K562 (cell line): ENCODE measurements at regions not wholly inside any gene's neighbourhood (a gene's known extent, or its start where the extent isn't known, plus 50 kb on each side); places are given as distances from the start of the nearest gene placed in this dataset.

ENCODE experiments used
- ATAC-seq: fragments of 200-7000 bp; cut with Tn5 transposase; 3 replicates; pipeline ENCODE4 v1.9.1; 2020; ENCODE audit warnings: moderate library complexity
- BruUV-seq: library from RNA; stranded (reverse); fragments of 400-500 nt; replicated peaks from 2 replicates; lab custom pipeline; 2021; lab: Mats Ljungman, UMichigan
- CTCF ChIA-PET: fragments of 300-600 bp; formaldehyde crosslinking; extraction: SDS; loops from one replicate; lab custom pipeline; 2021; ENCODE audit warnings: low intra/inter-chr PET ratio; lab: Yijun Ruan, JAX
- POLR2A ChIA-PET: fragments of 300-600, 350-650 bp; sonication (Branson Sonifier 250); formaldehyde crosslinking; extraction: SDS; loops from one replicate; lab custom pipeline; 2021; ENCODE audit warnings: antibody characterized with exemption, inconsistent platforms; lab: Yijun Ruan, JAX
- DNase-seq, 4 experiments: peaks; one replicate each; pipeline versions ENCODE4 v3.0.0 to v3.0.0-alpha.2; 2011 to 2018; ENCODE audit warnings: low spot score in 3 of 4, mixed read lengths in 3 of 4; ENCODE audit errors: extremely low read depth in 1 of 4
- FAIRE-seq: peaks from 2 replicates; lab custom pipeline; 2011; peaks lifted over from hg19 to GRCh38; lab: Jason Lieb, UNC
- H2AFZ ChIP-seq: 2 replicates; pipeline ENCODE4 v1.6.0; 2011; ENCODE audit warnings: low read depth, low read length, control low read depth, inconsistent platforms
- H3K27ac ChIP-seq: fragments of 200-600 bp; 3 replicates; pipeline ENCODE4 v1.8.0; 2011; ENCODE audit warnings: low read depth, mild to moderate bottlenecking, control low read depth, inconsistent platforms, low read length, moderate library complexity, mixed read lengths; ENCODE audit errors: extremely low read depth
- H3K27me3 ChIP-seq, 2 experiments: fragments of 300-600 bp in 1 of 2; 2 replicates in 1 of 2; 3 replicates in 1 of 2; pipeline versions ENCODE4 v1.6.0 to v1.8.0; 2011; ENCODE audit warnings: inconsistent platforms in 2 of 2, low read length in 2 of 2, mild to moderate bottlenecking in 1 of 2, mixed read lengths in 1 of 2, moderate library complexity in 1 of 2; ENCODE audit not compliant: control insufficient read depth in 2 of 2, insufficient read depth in 2 of 2
- H3K36me3 ChIP-seq: fragments of 300-600 bp; 3 replicates; pipeline ENCODE4 v1.8.0; 2011; ENCODE audit warnings: mild to moderate bottlenecking, low read length, inconsistent platforms; ENCODE audit not compliant: control insufficient read depth, insufficient read depth
- H3K4me1 ChIP-seq, 2 experiments: fragments of 200-600 bp in 1 of 2; replicated peaks in 1 of 2; 2 replicates in 1 of 2; 3 replicates in 1 of 2; pipeline versions ENCODE4 v1.5.1 to v1.8.0; 2011; ENCODE audit warnings: inconsistent platforms in 2 of 2, low read length in 2 of 2, mild to moderate bottlenecking in 1 of 2, mixed read lengths in 1 of 2, moderate library complexity in 1 of 2; ENCODE audit not compliant: control insufficient read depth in 2 of 2, insufficient read depth in 2 of 2
- H3K4me2 ChIP-seq: 2 replicates; pipeline ENCODE4 v1.6.1; 2011; ENCODE audit warnings: low read length, control low read depth, inconsistent platforms, mixed read lengths; ENCODE audit not compliant: insufficient read depth
- H3K4me3 ChIP-seq: fragments of 200-600 bp; sonication (generic), shearing (Covaris generic); 2 replicates; pipeline ENCODE4 v1.5.1; 2016; ENCODE audit warnings: control low read depth, inconsistent platforms
- H3K79me2 ChIP-seq: fragments of 200-600 bp; 3 replicates; pipeline ENCODE4 v1.8.0; 2011; ENCODE audit warnings: low read length, inconsistent platforms; ENCODE audit not compliant: control insufficient read depth, insufficient read depth
- H3K9ac ChIP-seq, 2 experiments: 2 replicates each; pipeline versions ENCODE4 v1.6.0 to v1.6.1; 2011; ENCODE audit warnings: low read depth in 2 of 2, low read length in 2 of 2, control low read depth in 1 of 2, inconsistent platforms in 1 of 2, mild to moderate bottlenecking in 1 of 2, mixed read lengths in 1 of 2; ENCODE audit not compliant: insufficient read depth in 1 of 2
- H3K9me1 ChIP-seq: one replicate; pipeline ENCODE4 v1.6.0; 2011; ENCODE audit warnings: inconsistent platforms, mild to moderate bottlenecking, low read length, moderate library complexity; ENCODE audit not compliant: control insufficient read depth, insufficient read depth
- H3K9me3 ChIP-seq: replicated peaks from 2 replicates; pipeline ENCODE4 v1.5.1; 2011; ENCODE audit warnings: low read depth, low read length, inconsistent platforms; ENCODE audit not compliant: control insufficient read depth, insufficient read depth
- H4K20me1 ChIP-seq: replicated peaks from 2 replicates; pipeline ENCODE4 v1.6.1; 2011; ENCODE audit warnings: low read length, inconsistent platforms, mixed read lengths; ENCODE audit not compliant: control insufficient read depth, insufficient read depth
- BRF1 ChIP-seq: IDR thresholded peaks from 3 replicates; pipeline ENCODE4 v1.6.1; 2011; ENCODE audit warnings: borderline replicate concordance, mild to moderate bottlenecking; ENCODE audit not compliant: insufficient read length; ENCODE audit errors: extremely low read depth
- FOXP1 ChIP-seq: sonication (generic); formaldehyde crosslinking; IDR thresholded peaks from 2 replicates; pipeline ENCODE4 v1.8.0; 2022; ENCODE audit warnings: mild to moderate bottlenecking, missing genetic modification reagents
- FOXP4 ChIP-seq: sonication (generic); formaldehyde crosslinking; IDR thresholded peaks from 2 replicates; pipeline ENCODE4 v1.8.0; 2022; ENCODE audit warnings: mild to moderate bottlenecking, missing genetic modification reagents, borderline replicate concordance
- NFXL1 ChIP-seq: fragments of 450-650 bp; formaldehyde crosslinking; IDR thresholded peaks from 2 replicates; pipeline ENCODE4 v1.4.0; 2021; ENCODE audit warnings: mild to moderate bottlenecking
- NR0B1 ChIP-seq: fragments of 450-650 bp; IDR thresholded peaks from one replicate; pipeline ENCODE4 v1.6.1; 2018; ENCODE audit warnings: mild to moderate bottlenecking, moderate library complexity; ENCODE audit not compliant: partially characterized antibody
- NR1H2 ChIP-seq: sonication (generic); formaldehyde crosslinking; IDR thresholded peaks from 2 replicates; pipeline ENCODE4 v1.4.0; 2020; ENCODE audit warnings: mild to moderate bottlenecking, missing genetic modification reagents
- PTBP1 ChIP-seq: fragments of 200-400 bp; formaldehyde crosslinking; IDR thresholded peaks from 2 replicates; pipeline ENCODE4 v1.6.1; 2017; ENCODE audit warnings: low read depth, low read length
- SMAD3 ChIP-seq: fragments of 450-650 bp; formaldehyde crosslinking; conservative IDR thresholded peaks from 2 replicates; pipeline ENCODE4 v1.4.0; 2020; ENCODE audit warnings: mild to moderate bottlenecking
- ZNF707 ChIP-seq: fragments of 250-450 bp; sonication (Bioruptor Pico); conservative IDR thresholded peaks from 2 replicates; pipeline ENCODE4 v1.8.0; 2022; ENCODE audit warnings: inconsistent platforms, mild to moderate bottlenecking, moderate library complexity
- WGBS: fragments of 100-300 bp; shearing (Covaris generic); methylation state at CpG from one replicate; pipeline ENCODE4 v1.1.6; 2016; ENCODE audit warnings: low coverage, mixed read lengths; ENCODE audit not compliant: insufficient coverage; ENCODE audit errors: missing lambda C conversion rate; 5-methylcytosine and 5-hydroxymethylcytosine counted together
- in situ Hi-C: fragments of 300-500 bp; cut with MboI; formaldehyde crosslinking; loops from 4 replicates; pipeline ENCODE4 v1.15.0; 2018; ENCODE audit warnings: inconsistent platforms, mixed read lengths
- intact Hi-C: fragments of 100-400 bp; cut with micrococcal nuclease; formaldehyde crosslinking; loops from 2 replicates; pipeline ENCODE4 v1.14.2; 2022
- TF ChIP-seq, protein P1 (sequence below): fragments of 450-650 bp; formaldehyde crosslinking; IDR thresholded peaks from 2 replicates; pipeline ENCODE4 v1.4.0; 2020; ENCODE audit warnings: mild to moderate bottlenecking, moderate library complexity
- TF ChIP-seq, protein P2 (sequence below): fragments of 450-650 bp; IDR thresholded peaks from 2 replicates; pipeline ENCODE4 v1.6.1; 2018; ENCODE audit warnings: mild to moderate bottlenecking, low read depth; ENCODE audit not compliant: partially characterized antibody

GRCh38 chr5:89817841-89818240 is 591.7 kb downstream of the CETN3 start:
- no peak overlapping the region for H3K9ac ChIP-seq

More at GRCh38 chr5:89817841-89818240, 591.7 kb downstream of the CETN3 start:
- Histone ChIP-seq H3K4me1 (no peaks in the 10 kb centered on the region), H3K9me1 (no peaks in the 10 kb centered on the region), H4K20me1 (no peaks in the 10 kb centered on the region), H3K4me2 (no peak overlapping the region), H3K4me3 (no peak overlapping the region), H3K27me3 (no peaks in the 10 kb centered on the region), H3K27ac (no peak overlapping the region), H3K79me2 (no peaks in the 10 kb centered on the region), H2AFZ (no peak overlapping the region), H3K9me3 (no peaks in the 10 kb centered on the region), H3K36me3 (no peaks in the 10 kb centered on the region)
- DNase-seq: no peak
- no peak for ATAC-seq
- WGBS: 0% methylated on average over 4 of the region's 4 CpGs
- BruUV-seq: no TSS peak
- FAIRE-seq: no peak
- ChIA-PET CTCF (no interaction called here), POLR2A (no interaction called here)
- no peak for TF ChIP-seq FOXP1
- TF ChIP-seq NFXL1: no peak
- no peak for TF ChIP-seq NR1H2 (CRISPR knock-in tag)
- no peak for TF ChIP-seq PTBP1
- TF ChIP-seq, protein P1, sequence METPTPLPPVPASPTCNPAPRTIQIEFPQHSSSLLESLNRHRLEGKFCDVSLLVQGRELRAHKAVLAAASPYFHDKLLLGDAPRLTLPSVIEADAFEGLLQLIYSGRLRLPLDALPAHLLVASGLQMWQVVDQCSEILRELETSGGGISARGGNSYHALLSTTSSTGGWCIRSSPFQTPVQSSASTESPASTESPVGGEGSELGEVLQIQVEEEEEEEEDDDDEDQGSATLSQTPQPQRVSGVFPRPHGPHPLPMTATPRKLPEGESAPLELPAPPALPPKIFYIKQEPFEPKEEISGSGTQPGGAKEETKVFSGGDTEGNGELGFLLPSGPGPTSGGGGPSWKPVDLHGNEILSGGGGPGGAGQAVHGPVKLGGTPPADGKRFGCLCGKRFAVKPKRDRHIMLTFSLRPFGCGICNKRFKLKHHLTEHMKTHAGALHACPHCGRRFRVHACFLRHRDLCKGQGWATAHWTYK (CRISPR knock-in tag): no peak
- TF ChIP-seq BRF1: no peak
- no peak for TF ChIP-seq NR0B1
- no peak for TF ChIP-seq SMAD3
- TF ChIP-seq FOXP4: no peak
- TF ChIP-seq, protein P2, sequence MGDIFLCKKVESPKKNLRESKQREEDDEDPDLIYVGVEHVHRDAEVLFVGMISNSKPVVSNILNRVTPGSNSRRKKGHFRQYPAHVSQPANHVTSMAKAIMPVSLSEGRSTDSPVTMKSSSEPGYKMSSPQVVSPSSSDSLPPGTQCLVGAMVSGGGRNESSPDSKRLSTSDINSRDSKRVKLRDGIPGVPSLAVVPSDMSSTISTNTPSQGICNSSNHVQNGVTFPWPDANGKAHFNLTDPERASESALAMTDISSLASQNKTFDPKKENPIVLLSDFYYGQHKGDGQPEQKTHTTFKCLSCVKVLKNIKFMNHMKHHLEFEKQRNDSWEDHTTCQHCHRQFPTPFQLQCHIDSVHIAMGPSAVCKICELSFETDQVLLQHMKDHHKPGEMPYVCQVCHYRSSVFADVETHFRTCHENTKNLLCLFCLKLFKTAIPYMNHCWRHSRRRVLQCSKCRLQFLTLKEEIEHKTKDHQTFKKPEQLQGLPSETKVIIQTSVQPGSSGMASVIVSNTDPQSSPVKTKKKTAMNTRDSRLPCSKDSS: no peak
- TF ChIP-seq ZNF707 (CRISPR knock-in tag): no peak
- intact Hi-C loops: no loop called here
- in situ Hi-C loops: no loop called here
